Panc1 (cell line): ENCODE measurements at regions not wholly inside any gene's neighbourhood (a gene's known extent, or its start where the extent isn't known, plus 50 kb on each side); places are given as distances from the start of the nearest gene placed in this dataset.
"Not testable (repeated sequence)": the region's sequence is repeated elsewhere in the genome, so short reads cannot be mapped to it uniquely, and the experiment has no call there.

ENCODE experiments used
- ATAC-seq: fragments of 200-7000 bp; cut with Tn5 transposase; 2 replicates; pipeline ENCODE4 v1.9.1; 2020; ENCODE audit warnings: mild to moderate bottlenecking, moderate library complexity
- BruUV-seq: library from RNA; stranded (reverse); fragments of 400-500 nt; replicated peaks from 2 replicates; lab custom pipeline; 2021; lab: Mats Ljungman, UMichigan
- CTCF ChIA-PET: fragments of 300-600 bp; sonication (Branson Sonifier 250); formaldehyde crosslinking; loops from one replicate; lab custom pipeline; 2022; ENCODE audit warnings: antibody characterized with exemption; lab: Charles Lee
- POLR2A ChIA-PET: fragments of 300-600 bp; sonication (Branson Sonifier 250); formaldehyde crosslinking; loops from one replicate; lab custom pipeline; 2022; ENCODE audit warnings: antibody characterized with exemption; lab: Charles Lee
- DNase-seq: peaks from one replicate; pipeline ENCODE4 v3.0.0-alpha.2; 2010; ENCODE audit warnings: low read depth, low spot score
- H3K27ac ChIP-seq: 2 replicates; pipeline ENCODE4 v1.5.1; 2011; ENCODE audit warnings: mild to moderate bottlenecking, low read length, inconsistent platforms
- H3K27me3 ChIP-seq: fragments of 200-500 bp; sonication (Bioruptor generic); 2 replicates; pipeline ENCODE4 v1.6.0; 2014; ENCODE audit warnings: low read length, inconsistent platforms; ENCODE audit not compliant: control insufficient read depth, insufficient read depth
- H3K36me3 ChIP-seq: fragments of 200-500 bp; sonication (Bioruptor generic); 2 replicates; pipeline ENCODE4 v1.5.1; 2014; ENCODE audit warnings: inconsistent platforms, mild to moderate bottlenecking, low read length, moderate library complexity; ENCODE audit not compliant: control insufficient read depth, insufficient read depth
- H3K4me1 ChIP-seq: 2 replicates; pipeline ENCODE4 v1.5.1; 2011; ENCODE audit warnings: inconsistent platforms, mild to moderate bottlenecking, low read length, moderate library complexity; ENCODE audit not compliant: control insufficient read depth, insufficient read depth
- H3K4me3 ChIP-seq, 2 experiments: 2 replicates each; pipeline ENCODE4 v1.5.1; 2011 to 2012; ENCODE audit warnings: low read depth in 2 of 2, low read length in 2 of 2, mild to moderate bottlenecking in 2 of 2, inconsistent platforms in 1 of 2, moderate library complexity in 1 of 2
- H3K9me3 ChIP-seq: fragments of 200-500 bp; sonication (Bioruptor generic); 2 replicates; pipeline ENCODE4 v1.5.1; 2014; ENCODE audit warnings: low read depth, mild to moderate bottlenecking, inconsistent platforms, low read length, moderate library complexity; ENCODE audit not compliant: control insufficient read depth, insufficient read depth
- in situ Hi-C: cut with HindIII; loops from 2 replicates; pipeline ENCODE4 v1.10.0; 2016; ENCODE audit warnings: low sequenced_read_pairs, low pct_unique_long_range_greater_than_20kb
- intact Hi-C: fragments of 100-400 bp; cut with micrococcal nuclease; formaldehyde crosslinking; loops from one replicate; pipeline ENCODE4 v1.10.0; 2022; ENCODE audit not compliant: unreplicated experiment

DNA sequence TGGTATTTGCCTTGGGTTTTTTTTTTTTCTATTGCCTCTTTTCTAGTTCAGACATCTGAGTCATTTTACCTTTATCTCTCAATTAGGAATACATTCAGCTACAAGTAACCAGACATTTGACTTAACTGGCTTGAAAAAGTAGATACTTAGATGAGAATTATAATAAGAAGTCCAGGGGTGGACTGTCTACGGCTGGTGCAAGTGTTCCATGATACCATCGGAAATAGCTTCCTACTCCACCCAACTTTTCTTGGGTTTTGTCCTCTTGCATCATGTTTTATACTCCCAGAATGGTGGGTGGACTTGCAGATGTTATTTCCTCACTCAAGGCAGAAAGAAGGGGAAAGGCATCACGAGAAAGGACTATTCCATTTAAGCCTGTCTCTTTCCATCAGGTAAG is 104.7 kb downstream of the ARHGAP11B start:
- H3K27ac ChIP-seq, ATAC-seq, BruUV-seq, in situ Hi-C loops, CTCF ChIA-PET, H3K36me3 ChIP-seq, DNase-seq, H3K4me1 ChIP-seq, H3K4me3 ChIP-seq, intact Hi-C loops, H3K27me3 ChIP-seq, POLR2A ChIA-PET, H3K9me3 ChIP-seq: not testable (repeated sequence)

DNA sequence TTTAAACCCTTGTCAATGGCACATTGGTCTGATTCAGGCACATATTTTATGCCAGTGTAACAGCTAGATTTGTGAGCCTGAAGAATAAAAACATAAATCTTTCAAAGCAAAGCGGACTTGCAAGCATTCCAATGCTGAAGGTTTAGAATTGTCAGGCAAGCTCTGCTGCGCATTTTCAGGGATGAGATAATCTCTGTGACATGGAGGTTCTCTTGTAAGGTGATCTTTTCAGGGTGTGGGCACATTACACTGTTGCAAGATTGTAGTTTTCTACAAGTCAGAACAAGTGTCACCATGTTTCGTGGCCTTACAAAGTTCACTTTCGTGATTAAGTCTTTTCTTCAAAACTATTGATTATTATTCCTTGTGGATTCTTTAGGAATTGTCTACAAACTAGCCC is 106.2 kb downstream of the ARHGAP11B start:
- intact Hi-C loops, DNase-seq, H3K4me3 ChIP-seq, ATAC-seq, BruUV-seq, H3K4me1 ChIP-seq, CTCF ChIA-PET, H3K36me3 ChIP-seq, POLR2A ChIA-PET, H3K9me3 ChIP-seq, H3K27me3 ChIP-seq, in situ Hi-C loops, H3K27ac ChIP-seq: not testable (repeated sequence)

DNA sequence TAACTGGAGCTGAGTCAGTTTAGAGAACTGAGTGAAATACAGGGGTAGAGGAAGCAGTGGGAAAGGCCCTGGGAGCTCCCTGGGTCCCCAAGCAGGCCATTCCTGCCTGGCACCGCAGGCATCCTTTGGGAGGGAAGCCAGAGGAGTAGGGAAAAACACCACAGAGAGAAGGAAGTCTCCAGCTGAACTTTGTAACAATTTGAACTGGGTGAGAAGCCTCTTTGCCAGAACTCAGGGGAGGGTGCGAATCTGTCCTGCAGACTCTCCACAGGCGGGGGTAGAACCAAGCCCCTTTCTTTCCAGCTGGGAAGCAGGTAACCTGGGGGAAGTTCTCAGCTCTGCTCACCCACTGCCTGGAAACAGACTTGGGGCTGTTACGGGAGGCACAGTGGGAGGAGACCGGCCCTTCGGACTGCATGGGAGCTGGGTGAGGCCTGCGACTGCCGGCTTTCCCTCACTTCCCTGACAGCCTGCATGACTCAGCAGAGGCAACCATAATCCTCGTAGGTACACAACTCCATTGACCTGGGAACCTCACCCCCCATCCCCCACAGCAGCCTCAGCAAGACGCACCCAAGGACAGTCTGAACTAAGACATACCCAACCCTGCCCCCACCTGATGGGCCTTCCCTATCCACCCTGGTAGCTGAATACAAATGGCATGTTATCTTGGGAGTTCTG is 110.1 kb downstream of the ARHGAP11B start:
- BruUV-seq, DNase-seq, POLR2A ChIA-PET, H3K27me3 ChIP-seq, H3K36me3 ChIP-seq, ATAC-seq, intact Hi-C loops, H3K9me3 ChIP-seq, H3K4me3 ChIP-seq, H3K4me1 ChIP-seq, CTCF ChIA-PET, in situ Hi-C loops, H3K27ac ChIP-seq: not testable (repeated sequence)

DNA sequence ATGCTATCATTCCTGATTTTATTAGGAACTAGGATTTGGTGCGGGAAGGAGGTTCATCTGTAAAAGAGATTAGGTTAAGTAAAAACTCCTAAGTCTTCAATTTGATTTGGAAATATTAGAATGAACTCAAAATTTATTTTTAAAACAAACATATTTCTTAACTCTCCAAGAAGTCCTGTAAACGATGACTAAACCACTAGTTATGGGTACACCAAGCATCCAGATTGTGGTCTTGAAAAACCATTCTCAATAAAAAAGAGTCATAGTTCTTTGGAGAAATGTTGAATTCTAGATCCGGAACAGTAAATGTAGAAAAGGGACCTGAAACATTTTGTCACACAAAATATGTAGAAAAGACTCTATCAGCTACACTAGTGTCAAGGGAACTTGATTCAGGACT is 116.9 kb downstream of the ARHGAP11B start:
- intact Hi-C loops, in situ Hi-C loops, ATAC-seq, H3K36me3 ChIP-seq, H3K4me1 ChIP-seq, POLR2A ChIA-PET, H3K9me3 ChIP-seq, H3K4me3 ChIP-seq, BruUV-seq, CTCF ChIA-PET, H3K27ac ChIP-seq, DNase-seq, H3K27me3 ChIP-seq: not testable (repeated sequence)

DNA sequence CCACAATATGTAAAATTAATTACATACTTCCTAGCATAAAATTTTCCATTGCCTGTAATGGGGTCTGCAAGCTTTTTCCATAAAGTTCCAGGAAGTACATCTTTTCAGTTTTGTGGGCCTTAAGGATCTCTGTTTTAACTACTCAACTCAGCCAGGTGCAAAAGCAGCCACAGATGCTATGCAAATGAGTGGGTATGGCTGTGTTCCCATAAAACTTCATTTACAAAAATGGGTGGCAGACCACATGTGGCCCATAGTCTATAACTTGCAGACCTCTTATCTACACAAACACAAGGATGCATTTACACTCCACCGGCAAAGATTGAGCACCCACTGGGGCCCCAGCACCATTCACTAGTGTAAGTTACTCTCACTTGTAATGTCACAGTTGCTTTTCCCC is 123.1 kb downstream of the ARHGAP11B start:
- H3K27ac ChIP-seq, H3K9me3 ChIP-seq, DNase-seq, intact Hi-C loops, H3K27me3 ChIP-seq, POLR2A ChIA-PET, in situ Hi-C loops, ATAC-seq, BruUV-seq, H3K36me3 ChIP-seq, H3K4me3 ChIP-seq, H3K4me1 ChIP-seq, CTCF ChIA-PET: not testable (repeated sequence)

DNA sequence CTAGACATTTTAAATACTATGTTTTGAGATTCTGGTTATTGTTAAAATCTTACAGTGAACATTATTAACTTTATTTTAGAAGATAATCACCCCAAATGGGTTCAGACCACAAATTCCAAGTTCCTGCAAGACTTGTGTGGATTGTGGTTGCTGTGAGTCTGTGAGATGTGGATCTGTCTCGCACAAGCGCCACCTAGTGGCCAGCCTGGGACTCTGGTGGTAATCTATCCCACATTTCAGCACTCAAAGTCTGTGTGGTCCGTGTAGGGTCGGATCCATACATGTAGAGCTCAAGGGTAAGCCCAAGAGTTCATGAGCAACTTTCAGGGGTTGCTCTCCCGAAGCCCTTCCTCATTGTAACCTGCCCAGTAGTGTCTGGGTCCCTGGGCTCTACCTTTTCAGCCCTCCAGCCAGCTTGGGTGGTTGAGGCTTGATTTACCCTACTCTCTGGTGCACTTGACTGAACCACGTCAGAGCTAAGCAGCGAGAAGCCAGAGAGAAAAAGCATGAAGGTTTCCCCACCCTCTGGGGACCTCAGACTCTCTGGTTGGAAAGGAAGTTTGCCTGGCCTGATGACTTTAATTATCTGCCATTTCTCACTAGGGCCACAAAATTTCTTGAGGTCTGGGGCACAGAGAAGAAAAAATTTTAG is 129.2 kb downstream of the ARHGAP11B start:
- in situ Hi-C loops, BruUV-seq, CTCF ChIA-PET, H3K27me3 ChIP-seq, H3K27ac ChIP-seq, H3K36me3 ChIP-seq, intact Hi-C loops, H3K4me1 ChIP-seq, DNase-seq, H3K4me3 ChIP-seq, H3K9me3 ChIP-seq, POLR2A ChIA-PET: not testable (repeated sequence)
- ATAC-seq = peak; percentile 98

DNA sequence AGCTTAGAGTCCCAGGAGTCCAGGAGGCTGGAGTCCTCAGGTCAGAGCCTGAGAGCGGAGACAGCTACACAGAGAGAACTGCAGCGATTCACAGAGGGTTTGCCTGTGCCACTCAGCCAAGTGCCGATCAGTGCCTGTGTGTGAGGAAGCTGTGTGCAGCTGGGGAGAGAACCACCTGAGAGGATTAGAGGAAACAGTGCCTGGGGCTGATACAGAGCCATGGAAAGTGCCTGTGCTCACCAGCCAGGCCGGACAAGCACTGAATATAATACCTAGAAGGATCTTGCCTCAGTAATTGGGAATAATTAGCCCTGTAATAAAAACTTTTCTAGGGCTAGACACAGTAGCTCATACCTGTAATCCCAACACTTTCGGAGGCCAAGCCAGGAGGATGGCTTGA is 134.7 kb downstream of the ARHGAP11B start:
- CTCF ChIA-PET, intact Hi-C loops, DNase-seq, H3K4me1 ChIP-seq, H3K4me3 ChIP-seq, H3K27me3 ChIP-seq, POLR2A ChIA-PET, in situ Hi-C loops, H3K36me3 ChIP-seq, H3K27ac ChIP-seq, H3K9me3 ChIP-seq, BruUV-seq: not testable (repeated sequence)
- ATAC-seq = peak; percentile 42; the same call in 1 of the 2 replicates
